ENCODE measurements at regions not wholly inside any gene's neighbourhood (a gene's known extent, or its start where the extent isn't known, plus 50 kb on each side); places are given as distances from the start of the nearest gene placed in this dataset.
A peak's percentile ranks its signal among the peaks of the same experiment; 100 is the strongest.

DNA sequence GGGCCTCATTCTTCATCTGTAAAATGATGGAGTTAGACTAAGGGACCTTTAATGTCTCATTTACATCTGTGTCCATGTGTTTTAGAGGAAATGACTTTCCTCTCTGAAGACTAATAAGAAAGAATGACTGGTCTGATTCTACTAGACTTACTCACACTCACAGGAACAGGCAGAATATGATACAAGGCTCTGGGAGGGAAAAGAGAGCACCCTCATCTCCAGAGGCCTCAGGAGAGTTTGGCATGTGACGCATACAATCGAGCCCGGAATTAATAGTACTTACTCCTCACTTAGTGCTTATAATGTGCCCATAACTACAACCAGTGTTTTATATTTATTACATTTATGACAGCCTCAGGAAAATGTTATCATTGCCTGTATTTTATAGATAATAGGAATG lies 608.7 kb downstream of the KCTD16 start:
- no peak for TF ChIP-seq Cebpa-rat (IDR thresholded peaks at IDR 0.05)
- Histone ChIP-seq H3K9ac (no peak overlapping the region), H3K4me1 (no peaks in the 10 kb centered on the region), H3K27me3 (no peaks in the 10 kb centered on the region), H4K20me1 (no peaks in the 10 kb centered on the region), H3K36me3 (no peaks in the 10 kb centered on the region), H3K4me2 (no peak overlapping the region), H3K27ac (no peak overlapping the region), H3K4me3 (no peak overlapping the region), H3K9me3 (replicated peaks in 1 of 11) (no peaks in the 10 kb centered on the region)

DNA sequence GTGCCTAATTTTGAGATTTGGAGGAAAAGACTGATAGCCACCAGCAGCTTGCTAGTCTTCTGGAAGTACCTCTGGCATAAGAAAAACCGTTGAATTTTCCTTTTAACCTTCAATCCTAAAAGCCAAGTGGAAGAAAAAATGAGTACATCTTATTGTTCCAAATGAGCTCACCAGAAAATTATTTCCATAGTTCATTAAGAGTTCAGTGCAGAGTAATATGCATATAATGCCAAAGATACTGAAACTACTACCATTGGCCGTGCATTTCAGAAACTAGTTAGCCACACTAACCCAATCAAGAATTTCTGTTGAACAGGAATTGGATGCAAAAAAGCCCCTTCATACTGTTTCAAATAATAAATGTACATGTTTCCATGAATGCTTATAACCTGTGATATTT lies 607.9 kb downstream of the KCTD16 start:
- H3K4me3 ChIP-seq, result no peak overlapping the region
- H3K4me1 ChIP-seq, result no peaks in the 10 kb centered on the region
- no peaks in the 10 kb centered on the region for H3K9me3 ChIP-seq (replicated peaks in 1 of 11)
- no peaks in the 10 kb centered on the region for H3K36me3 ChIP-seq
- H4K20me1 ChIP-seq, result no peaks in the 10 kb centered on the region
- no peak for TF ChIP-seq Cebpa-rat (IDR thresholded peaks at IDR 0.05)
- H3K9ac ChIP-seq, result no peak overlapping the region
- H3K4me2 ChIP-seq, result no peak overlapping the region
- H3K27me3 ChIP-seq, result no peaks in the 10 kb centered on the region
- H3K27ac ChIP-seq, result no peak overlapping the region

DNA sequence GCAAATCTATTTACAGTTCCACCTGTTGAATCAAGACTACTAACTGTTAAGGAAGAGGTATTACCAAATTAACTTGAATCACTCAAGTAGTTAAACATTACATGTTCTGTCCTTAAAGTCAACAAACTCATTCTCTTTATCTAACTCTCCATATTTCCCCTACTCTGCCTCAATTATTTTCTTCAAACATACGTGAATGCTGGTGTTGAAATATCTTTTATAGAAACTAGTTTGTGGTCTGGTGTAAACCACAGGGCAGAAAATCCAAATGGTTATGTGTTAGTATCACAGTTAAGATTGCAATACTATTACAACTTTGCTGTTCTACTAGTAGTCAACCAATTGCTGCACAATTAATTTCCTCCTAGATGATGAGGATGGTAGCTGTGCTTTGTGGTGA lies 603.5 kb downstream of the KCTD16 start:
- no peak overlapping the region for H3K9ac ChIP-seq
- H4K20me1 ChIP-seq, result no peaks in the 10 kb centered on the region
- no peak overlapping the region for H3K27ac ChIP-seq
- H3K36me3 ChIP-seq, result no peaks in the 10 kb centered on the region
- no peaks in the 10 kb centered on the region for H3K4me1 ChIP-seq
- no peaks in the 10 kb centered on the region for H3K9me3 ChIP-seq (replicated peaks in 1 of 11)
- no peak overlapping the region for H3K4me3 ChIP-seq
- no peak for TF ChIP-seq Cebpa-rat (IDR thresholded peaks at IDR 0.05)
- H3K4me2 ChIP-seq, result no peak overlapping the region
- H3K27me3 ChIP-seq, result no peaks in the 10 kb centered on the region

GRCh38 chr5:144773628-144774027 lies 603.0 kb downstream of the KCTD16 start:
- no peaks in the 10 kb centered on the region for H3K27me3 ChIP-seq
- H3K9me3 ChIP-seq (replicated peaks in 1 of 11), result no peaks in the 10 kb centered on the region
- H3K36me3 ChIP-seq, result no peaks in the 10 kb centered on the region
- no peak overlapping the region for H3K4me3 ChIP-seq
- TF ChIP-seq Cebpa-rat (IDR thresholded peaks at IDR 0.05), result no peak
- no peaks in the 10 kb centered on the region for H3K4me1 ChIP-seq
- H4K20me1 ChIP-seq, result no peaks in the 10 kb centered on the region
- no peak overlapping the region for H3K9ac ChIP-seq
- H3K27ac ChIP-seq, result no peak overlapping the region
- H3K4me2 ChIP-seq, result no peak overlapping the region

GRCh38 chr5:144771802-144772201 lies 601.1 kb downstream of the KCTD16 start:
- Histone ChIP-seq H3K36me3 (no peaks in the 10 kb centered on the region), H3K9ac (no peak overlapping the region), H3K9me3 (replicated peaks in 1 of 11) (no peaks in the 10 kb centered on the region), H3K4me2 (no peak overlapping the region), H3K4me1 (no peaks in the 10 kb centered on the region), H3K27me3 (no peaks in the 10 kb centered on the region), H3K27ac (no peak overlapping the region), H3K4me3 (no peak overlapping the region), H4K20me1 (no peaks in the 10 kb centered on the region)
- TF ChIP-seq Cebpa-rat (IDR thresholded peaks at IDR 0.05), result no peak

- H3K4me1 ChIP-seq, result no peaks in the 10 kb centered on the region
- H3K36me3 ChIP-seq, result no peaks in the 10 kb centered on the region
- H3K9ac ChIP-seq, result no peak overlapping the region
- H3K27ac ChIP-seq, result no peak overlapping the region
- H3K9me3 ChIP-seq (replicated peaks in 1 of 11), result peaks cover 0 to 8% (median 0%) of the 10 kb centered on the region in 11 experiments; a peak in 6 of 22 replicates
- no peak overlapping the region for H3K4me3 ChIP-seq
- H3K27me3 ChIP-seq, result no peaks in the 10 kb centered on the region
- TF ChIP-seq Cebpa-rat (IDR thresholded peaks at IDR 0.05), result no peak
- no peaks in the 10 kb centered on the region for H4K20me1 ChIP-seq
- H3K4me2 ChIP-seq, result no peak overlapping the region
Measured at GRCh38 chr5:144742361-144742760, 571.7 kb downstream of the KCTD16 start.

- no peaks in the 10 kb centered on the region for H3K27me3 ChIP-seq
- no peaks in the 10 kb centered on the region for H3K36me3 ChIP-seq
- H3K9me3 ChIP-seq (replicated peaks in 1 of 11), result peaks cover 8 to 31% (median 17%) of the 10 kb centered on the region in 11 experiments; a peak in 17 of 22 replicates
- no peak overlapping the region for H3K4me2 ChIP-seq
- H3K9ac ChIP-seq, result no peak overlapping the region
- H4K20me1 ChIP-seq, result no peaks in the 10 kb centered on the region
- no peak overlapping the region for H3K27ac ChIP-seq
- no peak for TF ChIP-seq Cebpa-rat (IDR thresholded peaks at IDR 0.05)
- no peak overlapping the region for H3K4me3 ChIP-seq
- no peaks in the 10 kb centered on the region for H3K4me1 ChIP-seq
Measured at GRCh38 chr5:144731786-144732185, 561.1 kb downstream of the KCTD16 start.

- Histone ChIP-seq H3K4me2 (peak overlapping the region; percentile 54 to 79 (median 69); a peak in 21 of 22 replicates), H4K20me1 (0 out of 22 replicates have a peak, but pooled peaks cover 0 to 4% (median 0%) of the 10 kb centered on the region in 11 experiments), H3K27me3 (no peaks in the 10 kb centered on the region), H3K27ac (peak overlapping the region in 8 of 11 experiments; percentile 38 to 59 (median 45); a peak in 15 of 22 replicates), H3K9me3 (replicated peaks in 1 of 11) (peaks cover 5 to 10% (median 7%) of the 10 kb centered on the region in 11 experiments; a peak in 16 of 22 replicates), H3K4me1 (peaks cover 23 to 34% (median 31%) of the 10 kb centered on the region in 10 experiments), H3K4me3 (no peak overlapping the region), H3K9ac (peak overlapping the region in 2 of 11 experiments; percentile 22 to 27; a peak in 2 of 22 replicates), H3K36me3 (no peaks in the 10 kb centered on the region)
- TF ChIP-seq Cebpa-rat (IDR thresholded peaks at IDR 0.05), result no peak
Measured at GRCh38 chr5:144712090-144712489, 541.4 kb downstream of the KCTD16 start.

- no peak overlapping the region for H3K4me3 ChIP-seq
Measured at GRCh38 chr5:144711172-144711571, 540.5 kb downstream of the KCTD16 start.

DNA sequence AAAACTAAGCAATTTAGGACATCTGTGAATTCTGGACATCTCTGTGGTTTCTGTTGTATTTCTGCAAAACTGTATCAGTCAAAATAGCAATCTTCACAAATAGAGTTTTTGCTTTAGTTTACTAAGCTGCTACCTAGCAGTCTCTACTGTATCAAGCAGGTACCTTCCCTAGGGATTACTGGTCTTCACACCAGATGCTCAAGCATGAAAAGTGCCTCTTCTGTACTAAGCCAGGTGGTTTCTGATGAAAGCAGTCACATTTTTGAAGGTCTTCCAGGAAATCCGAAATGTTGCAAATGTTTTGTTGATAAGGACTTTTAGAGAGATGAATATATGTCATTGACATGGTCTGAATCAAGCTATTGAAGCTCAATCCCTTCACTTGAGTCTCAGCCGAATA lies 540.0 kb downstream of the KCTD16 start:
- Histone ChIP-seq H3K36me3 (no peaks in the 10 kb centered on the region), H3K9ac (no peak overlapping the region), H3K9me3 (replicated peaks in 1 of 11) (peaks cover 5 to 15% (median 8%) of the 10 kb centered on the region in 11 experiments; a peak in 16 of 22 replicates), H3K27me3 (no peaks in the 10 kb centered on the region), H4K20me1 (0 out of 22 replicates have a peak, but pooled peaks cover 0 to 4% (median 0%) of the 10 kb centered on the region in 11 experiments), H3K4me3 (no peak overlapping the region), H3K27ac (no peak overlapping the region; a peak in 1 of 22 replicates), H3K4me2 (peak overlapping the region; percentile 16 to 79 (median 69)), H3K4me1 (peaks cover 23 to 34% (median 31%) of the 10 kb centered on the region in 10 experiments)
- TF ChIP-seq Cebpa-rat (IDR thresholded peaks at IDR 0.05), result no peak

More at GRCh38 chr5:144711172-144711571, 540.5 kb downstream of the KCTD16 start:
- Histone ChIP-seq H3K36me3 (no peaks in the 10 kb centered on the region), H3K9ac (peak overlapping the region in 1 of 11 experiments; percentile 22; a peak in 1 of 22 replicates), H3K9me3 (replicated peaks in 1 of 11) (peaks cover 5 to 13% (median 8%) of the 10 kb centered on the region in 11 experiments; a peak in 16 of 22 replicates), H3K4me1 (peaks cover 23 to 34% (median 31%) of the 10 kb centered on the region in 10 experiments), H3K27me3 (no peaks in the 10 kb centered on the region), H3K4me2 (peak overlapping the region; percentile 54 to 79 (median 69)), H4K20me1 (0 out of 22 replicates have a peak, but pooled peaks cover 0 to 4% (median 0%) of the 10 kb centered on the region in 11 experiments), H3K27ac (peak overlapping the region in 7 of 11 experiments; percentile 38 to 59 (median 47); a peak in 7 of 22 replicates)
- no peak for TF ChIP-seq Cebpa-rat (IDR thresholded peaks at IDR 0.05)

Measured in BLaER1 treated with 17β-estradiol and CSF1 and Interleukin-3, amounts not matched to agents 10 nM and 100 nM (cell line).